Uterus (tissue), 2 donors: ENCODE measurements at regions not wholly inside any gene's neighbourhood (a gene's known extent, or its start where the extent isn't known, plus 50 kb on each side); places are given as distances from the start of the nearest gene placed in this dataset.

ENCODE experiments used
- CTCF ChIP-seq, 4 experiments: fragments of 200-600 bp in 2 of 4; fragments of 450-650 bp in 2 of 4; sonication (generic) in 2 of 4; IDR thresholded peaks; one replicate each; pipeline ENCODE4 v1.5.1; 2016 to 2019; ENCODE audit warnings: antibody characterized with exemption in 4 of 4, mild to moderate bottlenecking in 2 of 4, moderate library complexity in 1 of 4
- POLR2A ChIP-seq, 2 donors: fragments of 450-650 bp; IDR thresholded peaks; one replicate each; pipeline ENCODE4 v1.6.1; 2016; ENCODE audit warnings: antibody characterized with exemption in 2 of 2, mild to moderate bottlenecking in 1 of 2, moderate library complexity in 1 of 2

GRCh38 chr18:47530695-47531094 lies 279.2 kb upstream of the SKOR2 start:
- no peak for TF ChIP-seq CTCF (IDR thresholded peaks at IDR 0.05)
- TF ChIP-seq POLR2A (IDR thresholded peaks at IDR 0.05) = no peak
